Ovary (tissue), 3 donors: ENCODE measurements at regions not wholly inside any gene's neighbourhood (a gene's known extent, or its start where the extent isn't known, plus 50 kb on each side); places are given as distances from the start of the nearest gene placed in this dataset.

Source experiments
- CTCF ChIP-seq, 3 donors: fragments of 450-650 bp in 2 of 3; fragments of 200-600 bp in 1 of 3; IDR thresholded peaks; one replicate each; pipeline versions ENCODE4 v1.5.1 to v1.8.0; 2016 to 2022; ENCODE audit warnings: antibody characterized with exemption in 3 of 3, mild to moderate bottlenecking in 1 of 3
- EP300 ChIP-seq: sonication (generic); formaldehyde crosslinking; IDR thresholded peaks from one replicate; pipeline ENCODE4 v1.6.1; 2017; ENCODE audit warnings: antibody characterized with exemption
- POLR2A ChIP-seq: fragments of 450-650 bp; IDR thresholded peaks from one replicate; pipeline ENCODE4 v1.6.1; 2017; ENCODE audit warnings: antibody characterized with exemption, mild to moderate bottlenecking, moderate library complexity
- donor health status: DM: no; HTN: no; CAD: no.

- TF ChIP-seq CTCF (IDR thresholded peaks at IDR 0.05) (no peak), POLR2A (no peak), EP300 (no peak)
Measured at GRCh38 chr4:98775672-98776071, 117.3 kb upstream of the TSPAN5 start.
